Spleen (tissue), 7 donors: ENCODE measurements at regions not wholly inside any gene's neighbourhood (a gene's known extent, or its start where the extent isn't known, plus 50 kb on each side); places are given as distances from the start of the nearest gene placed in this dataset.

Source experiments
- CTCF ChIP-seq, 11 experiments: fragments of 200-600 bp in 7 of 11; fragments of 450-650 bp in 4 of 11; sonication (generic) in 4 of 11; IDR thresholded peaks in 8 of 11; conservative IDR thresholded peaks in 3 of 11; 1 replicate in 7 of 11; 2 replicates in 4 of 11; pipeline versions ENCODE4 v1.4.0 to v1.8.0; 2016 to 2021; ENCODE audit warnings: antibody characterized with exemption in 11 of 11, inconsistent platforms in 4 of 11, mild to moderate bottlenecking in 1 of 11
- POLR2A ChIP-seq, 3 donors: fragments of 450-650 bp; IDR thresholded peaks; one replicate each; pipeline ENCODE4 v1.5.1; 2017; ENCODE audit warnings: antibody characterized with exemption in 3 of 3, mild to moderate bottlenecking in 1 of 3
- POLR2AphosphoS5 ChIP-seq, 3 donors: sonication (generic); formaldehyde crosslinking; IDR thresholded peaks; one replicate each; pipeline ENCODE4 v1.5.1; 2017; ENCODE audit warnings: antibody characterized with exemption in 3 of 3
- donor health status: DM: no; HTN: no; CAD: no; lungs with moderate emphysema.
- donor health status: DM: no; HTN: no; CAD: no.
- donor health status: DM: no; HTN: no; CAD: no.

- TF ChIP-seq POLR2AphosphoS5 (IDR thresholded peaks at IDR 0.05): no peak
- no peak for TF ChIP-seq CTCF (IDR thresholded peaks at IDR 0.05 in 8 of 11, conservative IDR thresholded peaks at IDR 0.05 in 3 of 11)
- no peak for TF ChIP-seq POLR2A (IDR thresholded peaks at IDR 0.05)
Measured at GRCh38 chr13:57899096-57899495, 267.6 kb downstream of the PCDH17 start.
